NCI-H2029 treated with DMSO at 0.1 percent for 48 hours (cell line): ENCODE measurements at regions not wholly inside any gene's neighbourhood (a gene's known extent, or its start where the extent isn't known, plus 50 kb on each side); places are given as distances from the start of the nearest gene placed in this dataset.

Experiments
- DNase-seq: peaks from one replicate; lab custom pipeline; 2025; lab: John Stamatoyannopoulos, UW

GRCh38 chr16:73214825-73215677, 167.1 kb upstream of the ZFHX3 start:
- DNase-seq: no peak

GRCh38 chr16:73213732-73214455, 166.0 kb upstream of the ZFHX3 start:
- no peak for DNase-seq

GRCh38 chr16:73212431-73212830, 164.5 kb upstream of the ZFHX3 start:
- DNase-seq: no peak

- no peak for DNase-seq
Observed at GRCh38 chr16:73210686-73211085, 162.8 kb upstream of the ZFHX3 start.

GRCh38 chr16:73210084-73210483, 162.2 kb upstream of the ZFHX3 start:
- no peak for DNase-seq

- DNase-seq: no peak
Observed at GRCh38 chr16:73209190-73209589, 161.3 kb upstream of the ZFHX3 start.

GRCh38 chr16:73206151-73206707, 158.3 kb upstream of the ZFHX3 start:
- no peak for DNase-seq

GRCh38 chr16:73205153-73205886, 157.4 kb upstream of the ZFHX3 start:
- no peak for DNase-seq

- DNase-seq: no peak
Observed at GRCh38 chr16:73204359-73205152, 156.6 kb upstream of the ZFHX3 start.

GRCh38 chr16:73202161-73202729, 154.3 kb upstream of the ZFHX3 start:
- DNase-seq: no peak

GRCh38 chr16:73199214-73199613, 151.3 kb upstream of the ZFHX3 start:
- no peak for DNase-seq

GRCh38 chr16:73198481-73198880, 150.6 kb upstream of the ZFHX3 start:
- DNase-seq: no peak

- no peak for DNase-seq
Observed at GRCh38 chr16:73197598-73197997, 149.7 kb upstream of the ZFHX3 start.

GRCh38 chr16:73196670-73197069, 148.7 kb upstream of the ZFHX3 start:
- peak; percentile 38 for DNase-seq

- DNase-seq: no peak
Observed at GRCh38 chr16:73193464-73193863, 145.5 kb upstream of the ZFHX3 start.

- no peak for DNase-seq
Observed at GRCh38 chr16:73192232-73192894, 144.4 kb upstream of the ZFHX3 start.

GRCh38 chr16:73191660-73192046, 143.7 kb upstream of the ZFHX3 start:
- DNase-seq: no peak

GRCh38 chr16:73190688-73191659, 143.0 kb upstream of the ZFHX3 start:
- no peak for DNase-seq

GRCh38 chr16:73190256-73190655, 142.3 kb upstream of the ZFHX3 start:
- no peak for DNase-seq
